K562 (cell line): ENCODE measurements at regions not wholly inside any gene's neighbourhood (a gene's known extent, or its start where the extent isn't known, plus 50 kb on each side); places are given as distances from the start of the nearest gene placed in this dataset.

Experiments used
- ATAC-seq: fragments of 200-7000 bp; cut with Tn5 transposase; 3 replicates; pipeline ENCODE4 v1.9.1; 2020; ENCODE audit warnings: moderate library complexity
- BruUV-seq: library from RNA; stranded (reverse); fragments of 400-500 nt; replicated peaks from 2 replicates; lab custom pipeline; 2021; lab: Mats Ljungman, UMichigan
- CTCF ChIA-PET: fragments of 300-600 bp; formaldehyde crosslinking; extraction: SDS; loops from one replicate; lab custom pipeline; 2021; ENCODE audit warnings: low intra/inter-chr PET ratio; lab: Yijun Ruan, JAX
- POLR2A ChIA-PET: fragments of 300-600, 350-650 bp; sonication (Branson Sonifier 250); formaldehyde crosslinking; extraction: SDS; loops from one replicate; lab custom pipeline; 2021; ENCODE audit warnings: antibody characterized with exemption, inconsistent platforms; lab: Yijun Ruan, JAX
- DNase-seq, 4 experiments: peaks; one replicate each; pipeline versions ENCODE4 v3.0.0 to v3.0.0-alpha.2; 2011 to 2018; ENCODE audit warnings: low spot score in 3 of 4, mixed read lengths in 3 of 4; ENCODE audit errors: extremely low read depth in 1 of 4
- FAIRE-seq: peaks from 2 replicates; lab custom pipeline; 2011; peaks lifted over from hg19 to GRCh38; lab: Jason Lieb, UNC
- H2AFZ ChIP-seq: 2 replicates; pipeline ENCODE4 v1.6.0; 2011; ENCODE audit warnings: low read depth, low read length, control low read depth, inconsistent platforms
- H3K27ac ChIP-seq: fragments of 200-600 bp; 3 replicates; pipeline ENCODE4 v1.8.0; 2011; ENCODE audit warnings: low read depth, mild to moderate bottlenecking, control low read depth, inconsistent platforms, low read length, moderate library complexity, mixed read lengths; ENCODE audit errors: extremely low read depth
- H3K27me3 ChIP-seq, 2 experiments: fragments of 300-600 bp in 1 of 2; 2 replicates in 1 of 2; 3 replicates in 1 of 2; pipeline versions ENCODE4 v1.6.0 to v1.8.0; 2011; ENCODE audit warnings: inconsistent platforms in 2 of 2, low read length in 2 of 2, mild to moderate bottlenecking in 1 of 2, mixed read lengths in 1 of 2, moderate library complexity in 1 of 2; ENCODE audit not compliant: control insufficient read depth in 2 of 2, insufficient read depth in 2 of 2
- H3K36me3 ChIP-seq: fragments of 300-600 bp; 3 replicates; pipeline ENCODE4 v1.8.0; 2011; ENCODE audit warnings: mild to moderate bottlenecking, low read length, inconsistent platforms; ENCODE audit not compliant: control insufficient read depth, insufficient read depth
- H3K4me1 ChIP-seq, 2 experiments: fragments of 200-600 bp in 1 of 2; replicated peaks in 1 of 2; 2 replicates in 1 of 2; 3 replicates in 1 of 2; pipeline versions ENCODE4 v1.5.1 to v1.8.0; 2011; ENCODE audit warnings: inconsistent platforms in 2 of 2, low read length in 2 of 2, mild to moderate bottlenecking in 1 of 2, mixed read lengths in 1 of 2, moderate library complexity in 1 of 2; ENCODE audit not compliant: control insufficient read depth in 2 of 2, insufficient read depth in 2 of 2
- H3K4me2 ChIP-seq: 2 replicates; pipeline ENCODE4 v1.6.1; 2011; ENCODE audit warnings: low read length, control low read depth, inconsistent platforms, mixed read lengths; ENCODE audit not compliant: insufficient read depth
- H3K4me3 ChIP-seq: fragments of 200-600 bp; sonication (generic), shearing (Covaris generic); 2 replicates; pipeline ENCODE4 v1.5.1; 2016; ENCODE audit warnings: control low read depth, inconsistent platforms
- H3K79me2 ChIP-seq: fragments of 200-600 bp; 3 replicates; pipeline ENCODE4 v1.8.0; 2011; ENCODE audit warnings: low read length, inconsistent platforms; ENCODE audit not compliant: control insufficient read depth, insufficient read depth
- H3K9ac ChIP-seq, 2 experiments: 2 replicates each; pipeline versions ENCODE4 v1.6.0 to v1.6.1; 2011; ENCODE audit warnings: low read depth in 2 of 2, low read length in 2 of 2, control low read depth in 1 of 2, inconsistent platforms in 1 of 2, mild to moderate bottlenecking in 1 of 2, mixed read lengths in 1 of 2; ENCODE audit not compliant: insufficient read depth in 1 of 2
- H3K9me1 ChIP-seq: one replicate; pipeline ENCODE4 v1.6.0; 2011; ENCODE audit warnings: inconsistent platforms, mild to moderate bottlenecking, low read length, moderate library complexity; ENCODE audit not compliant: control insufficient read depth, insufficient read depth
- H3K9me3 ChIP-seq: replicated peaks from 2 replicates; pipeline ENCODE4 v1.5.1; 2011; ENCODE audit warnings: low read depth, low read length, inconsistent platforms; ENCODE audit not compliant: control insufficient read depth, insufficient read depth
- H4K20me1 ChIP-seq: replicated peaks from 2 replicates; pipeline ENCODE4 v1.6.1; 2011; ENCODE audit warnings: low read length, inconsistent platforms, mixed read lengths; ENCODE audit not compliant: control insufficient read depth, insufficient read depth
- CHD1 ChIP-seq: fragments of 200-600 bp; sonication (generic); IDR thresholded peaks from one replicate; pipeline ENCODE4 v1.6.1; 2012; ENCODE audit warnings: mild to moderate bottlenecking, moderate library complexity, low read length, inconsistent platforms
- CTBP1 ChIP-seq: fragments of 450-650 bp; IDR thresholded peaks from 2 replicates; pipeline ENCODE4 v1.6.1; 2016; ENCODE audit warnings: borderline replicate concordance
- CTCF ChIP-seq, 3 experiments: IDR thresholded peaks in 2 of 3; conservative IDR thresholded peaks in 1 of 3; 2 replicates each; pipeline ENCODE4 v1.5.1; 2011 to 2012; ENCODE audit warnings: low read length in 3 of 3, mild to moderate bottlenecking in 3 of 3, control low read depth in 2 of 3, improper control_type of control experiment in 1 of 3, inconsistent platforms in 1 of 3, low read depth in 1 of 3, mixed read lengths in 1 of 3, moderate library complexity in 1 of 3; ENCODE audit not compliant: insufficient read depth in 2 of 3
- ERF ChIP-seq: fragments of 450-650 bp; formaldehyde crosslinking; IDR thresholded peaks from 2 replicates; pipeline ENCODE4 v1.4.0; 2020; ENCODE audit warnings: mild to moderate bottlenecking, mixed read lengths
- GABPA ChIP-seq: fragments of 200-800 bp; sonication (Bioruptor generic); conservative IDR thresholded peaks from 2 replicates; pipeline ENCODE4 v1.6.1; 2016; ENCODE audit warnings: low read depth, missing genetic modification characterization, missing compliant biosample characterization
- PHF8 ChIP-seq: fragments of 200-600 bp; sonication (generic); IDR thresholded peaks from 2 replicates; pipeline ENCODE4 v1.6.1; 2012; ENCODE audit warnings: mixed run types, mild to moderate bottlenecking, inconsistent platforms, low read length, moderate library complexity, borderline replicate concordance
- POLR2B ChIP-seq: fragments of 450-650 bp; IDR thresholded peaks from 2 replicates; pipeline ENCODE4 v1.6.1; 2018; ENCODE audit warnings: low read depth; ENCODE audit not compliant: partially characterized antibody
- RBM14 ChIP-seq: fragments of 200-400 bp; formaldehyde crosslinking; IDR thresholded peaks from 2 replicates; pipeline ENCODE4 v1.6.1; 2018; ENCODE audit warnings: low read depth, mild to moderate bottlenecking, low read length, moderate library complexity, borderline replicate concordance; ENCODE audit not compliant: insufficient read depth
- RBM25 ChIP-seq: fragments of 200-400 bp; formaldehyde crosslinking; IDR thresholded peaks from 2 replicates; pipeline ENCODE4 v1.6.1; 2018; ENCODE audit warnings: low read length, low read depth, moderate library complexity; ENCODE audit not compliant: severe bottlenecking
- ZKSCAN8 ChIP-seq: fragments of 200-800 bp; sonication (Bioruptor generic); IDR thresholded peaks from 2 replicates; pipeline ENCODE4 v1.6.1; 2016; ENCODE audit warnings: missing genetic modification characterization, missing compliant biosample characterization
- WGBS: fragments of 100-300 bp; shearing (Covaris generic); methylation state at CpG from one replicate; pipeline ENCODE4 v1.1.6; 2016; ENCODE audit warnings: low coverage, mixed read lengths; ENCODE audit not compliant: insufficient coverage; ENCODE audit errors: missing lambda C conversion rate; 5-methylcytosine and 5-hydroxymethylcytosine counted together
- in situ Hi-C: fragments of 300-500 bp; cut with MboI; formaldehyde crosslinking; loops from 4 replicates; pipeline ENCODE4 v1.15.0; 2018; ENCODE audit warnings: inconsistent platforms, mixed read lengths
- intact Hi-C: fragments of 100-400 bp; cut with micrococcal nuclease; formaldehyde crosslinking; loops from 2 replicates; pipeline ENCODE4 v1.14.2; 2022
- TF ChIP-seq, protein P1 (sequence below), 2 experiments: fragments of 450-650 bp; conservative IDR thresholded peaks; 2 replicates each; pipeline ENCODE4 v1.6.1; 2017; ENCODE audit warnings: mild to moderate bottlenecking in 2 of 2, moderate library complexity in 2 of 2

GRCh38 chr22:47805394-47805935 lies 1043.0 kb downstream of the TBC1D22A start:
- no peaks in the 10 kb centered on the region for H3K79me2 ChIP-seq
- WGBS, result 86% methylated on average over 1 of the region's 6 CpGs
- H2AFZ ChIP-seq, result no peak overlapping the region
- no peaks in the 10 kb centered on the region for H3K4me1 ChIP-seq
- in situ Hi-C loops, result no loop called here
- POLR2A ChIA-PET, result no interaction called here
- TF ChIP-seq RBM25 (no peak), GABPA (tag) (no peak), ERF (CRISPR knock-in tag) (no peak), CHD1 (no peak), ZKSCAN8 (CRISPR knock-in tag) (no peak), CTCF (IDR thresholded peaks at IDR 0.05 in 2 of 3, conservative IDR thresholded peaks at IDR 0.05 in 1 of 3; ENCODE audit: insufficient read depth in 2 of 3, low read depth in 1 of 3, low read length in 3 of 3) (no peak), RBM14 (no peak), PHF8 (no peak), CTBP1 (no peak), POLR2B (no peak)
- TF ChIP-seq, protein P1, sequence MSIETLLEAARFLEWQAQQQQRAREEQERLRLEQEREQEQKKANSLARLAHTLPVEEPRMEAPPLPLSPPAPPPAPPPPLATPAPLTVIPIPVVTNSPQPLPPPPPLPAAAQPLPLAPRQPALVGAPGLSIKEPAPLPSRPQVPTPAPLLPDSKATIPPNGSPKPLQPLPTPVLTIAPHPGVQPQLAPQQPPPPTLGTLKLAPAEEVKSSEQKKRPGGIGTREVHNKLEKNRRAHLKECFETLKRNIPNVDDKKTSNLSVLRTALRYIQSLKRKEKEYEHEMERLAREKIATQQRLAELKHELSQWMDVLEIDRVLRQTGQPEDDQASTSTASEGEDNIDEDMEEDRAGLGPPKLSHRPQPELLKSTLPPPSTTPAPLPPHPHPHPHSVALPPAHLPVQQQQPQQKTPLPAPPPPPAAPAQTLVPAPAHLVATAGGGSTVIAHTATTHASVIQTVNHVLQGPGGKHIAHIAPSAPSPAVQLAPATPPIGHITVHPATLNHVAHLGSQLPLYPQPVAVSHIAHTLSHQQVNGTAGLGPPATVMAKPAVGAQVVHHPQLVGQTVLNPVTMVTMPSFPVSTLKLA (conservative IDR thresholded peaks at IDR 0.05), result no peak
- TF ChIP-seq, all 486 proteins: peak for 0
- DNase-seq, result no peak
- no peaks in the 10 kb centered on the region for H3K36me3 ChIP-seq
- intact Hi-C loops, result no loop called here
- no peaks in the 10 kb centered on the region for H3K9me1 ChIP-seq
- no peaks in the 10 kb centered on the region for H4K20me1 ChIP-seq
- ATAC-seq, result no peak
- BruUV-seq, result no TSS peak
- no peak overlapping the region for H3K4me2 ChIP-seq
- CTCF ChIA-PET, result no interaction called here
- H3K9ac ChIP-seq, result no peak overlapping the region
- no peak for FAIRE-seq
- no peaks in the 10 kb centered on the region for H3K27me3 ChIP-seq
- H3K9me3 ChIP-seq, result no peaks in the 10 kb centered on the region
- H3K4me3 ChIP-seq, result no peak overlapping the region
- no peak overlapping the region for H3K27ac ChIP-seq
